GF-D8 (cell line): ENCODE measurements at regions not wholly inside any gene's neighbourhood (a gene's known extent, or its start where the extent isn't known, plus 50 kb on each side); places are given as distances from the start of the nearest gene placed in this dataset.

Experiments
- DNase-seq: peaks from one replicate; lab custom pipeline; 2025; lab: John Stamatoyannopoulos, UW

DNA sequence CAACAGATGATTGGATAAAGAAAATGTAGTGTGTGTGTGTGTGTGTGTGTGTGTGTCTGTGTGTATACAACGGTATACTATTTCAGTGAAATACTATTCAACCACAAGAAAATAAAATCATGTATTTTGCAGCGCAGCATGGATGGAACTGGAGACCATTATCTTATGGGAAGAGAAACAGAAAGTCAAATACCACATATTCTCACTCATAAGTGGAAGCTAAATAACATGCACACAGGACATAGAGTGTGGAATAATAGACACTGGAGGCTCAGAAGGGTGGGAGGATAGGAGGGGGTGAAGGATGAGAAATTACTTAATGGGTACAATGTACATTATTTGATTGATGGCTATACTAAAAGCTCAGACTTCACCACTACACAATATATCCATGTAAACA, 609.1 kb upstream of the SLC39A10 start:
- DNase-seq: no peak

DNA sequence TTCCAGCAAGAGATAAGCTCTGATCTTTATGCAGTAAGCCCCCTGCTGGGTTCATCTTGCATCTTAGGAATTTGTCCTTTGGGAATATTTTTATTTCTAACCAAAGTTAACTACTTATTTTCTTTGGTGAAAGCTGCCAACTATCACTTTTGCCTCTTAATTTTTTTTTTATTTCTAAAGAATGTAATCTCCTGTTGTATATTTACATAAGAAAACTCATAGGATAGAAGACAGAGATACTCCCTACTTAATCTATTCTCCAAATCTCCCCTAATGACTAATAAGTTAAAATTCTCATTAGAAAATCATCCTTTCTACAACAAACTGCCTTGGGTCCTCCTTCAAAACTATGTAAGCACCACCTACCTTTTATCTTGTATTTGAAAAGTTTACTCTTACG, 612.2 kb upstream of the SLC39A10 start:
- no peak for DNase-seq

DNA sequence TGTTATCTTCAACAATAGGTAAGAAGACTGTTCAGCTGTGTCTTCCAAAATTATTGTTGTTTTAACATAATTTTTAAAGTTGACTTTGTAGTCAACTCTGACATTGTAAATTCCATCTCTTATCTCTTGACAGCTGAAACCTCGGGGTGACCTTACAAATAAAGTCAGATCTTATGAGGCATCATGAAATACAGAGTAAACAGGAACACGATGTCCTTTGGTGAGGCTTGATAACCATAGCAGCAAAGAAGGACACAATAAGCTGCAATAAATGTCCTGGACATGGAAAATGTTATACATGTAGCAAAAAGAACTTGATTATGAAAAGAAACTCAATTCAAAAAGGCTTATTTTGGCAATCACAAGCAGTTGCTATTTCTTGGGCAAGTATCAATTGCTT, 618.9 kb upstream of the SLC39A10 start:
- DNase-seq: no peak

DNA sequence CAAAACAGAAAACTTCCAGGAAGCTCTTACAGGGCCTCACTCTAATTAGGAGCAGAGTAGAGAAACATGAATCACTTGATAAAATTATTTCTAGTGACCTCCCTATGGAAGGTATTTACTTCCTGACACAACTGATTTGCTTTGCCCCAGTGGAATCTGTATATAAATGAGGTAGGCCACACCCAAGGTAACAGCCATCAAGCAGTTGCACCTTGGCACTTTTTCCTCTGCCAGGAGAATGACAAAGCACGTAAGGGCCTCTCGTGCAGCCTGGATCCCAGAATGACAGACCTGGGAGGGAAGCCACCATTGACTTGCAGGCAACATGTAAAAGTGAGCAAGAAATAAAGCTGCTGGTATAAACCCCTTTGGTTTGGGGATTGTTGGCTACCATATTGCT, 620.0 kb upstream of the SLC39A10 start:
- DNase-seq: no peak

DNA sequence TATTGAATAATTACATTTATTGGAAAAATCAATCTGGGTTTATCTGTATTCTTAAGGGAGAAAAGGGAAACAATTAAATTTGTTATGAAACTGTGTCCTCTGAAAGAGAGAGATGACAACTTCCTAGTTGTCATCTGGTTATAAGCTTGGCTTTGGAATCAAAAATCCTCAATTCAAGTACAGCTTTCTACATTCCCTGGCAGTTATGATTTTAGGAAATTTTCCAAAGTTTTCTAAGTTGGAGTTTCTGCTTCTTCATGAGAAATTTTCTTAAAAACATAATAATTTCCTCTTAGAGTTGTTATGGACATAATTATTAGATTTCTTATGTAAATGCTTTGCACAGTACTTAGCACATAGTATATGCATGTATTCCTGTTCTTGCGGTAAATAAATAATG, 625.6 kb upstream of the SLC39A10 start:
- no peak for DNase-seq

DNA sequence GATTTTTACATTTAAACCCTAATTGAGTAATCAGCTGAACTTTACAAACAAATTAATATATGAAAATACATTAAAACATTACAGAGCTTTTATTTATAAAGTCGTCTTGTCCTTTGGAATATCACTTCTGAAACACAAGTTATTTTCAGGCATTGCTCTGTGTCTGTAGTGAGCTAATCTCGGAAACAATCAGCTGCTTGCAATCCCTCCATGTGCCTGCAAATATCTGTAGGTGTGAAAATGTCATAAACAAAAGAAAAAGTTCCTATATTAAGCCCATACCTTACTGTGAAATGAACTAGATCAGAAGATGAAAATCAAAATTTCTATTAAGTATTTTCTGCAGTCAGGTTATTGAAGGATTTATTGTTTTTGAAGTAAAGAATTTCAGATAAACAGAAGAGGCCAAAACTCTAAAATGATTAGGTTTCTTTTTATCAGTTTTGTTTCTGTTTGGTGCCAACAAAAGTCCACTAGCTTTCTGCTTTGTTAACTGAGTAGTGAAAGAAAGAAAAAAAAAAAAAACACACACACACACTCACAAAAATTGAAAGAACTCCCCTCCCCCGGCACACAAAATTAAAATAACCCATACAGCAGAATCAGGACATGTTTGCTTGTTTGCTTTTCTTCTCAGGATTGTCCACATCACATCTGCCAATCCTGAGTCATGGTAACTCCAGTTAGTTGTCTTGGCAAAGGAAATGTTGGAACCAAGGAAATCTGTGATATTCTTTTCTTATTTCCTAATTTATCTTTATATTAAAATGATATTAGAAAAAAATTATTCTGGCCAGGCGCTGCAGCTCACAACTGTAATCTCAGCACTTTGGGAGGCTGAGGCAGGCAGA, 627.0 kb upstream of the SLC39A10 start:
- no peak for DNase-seq

DNA sequence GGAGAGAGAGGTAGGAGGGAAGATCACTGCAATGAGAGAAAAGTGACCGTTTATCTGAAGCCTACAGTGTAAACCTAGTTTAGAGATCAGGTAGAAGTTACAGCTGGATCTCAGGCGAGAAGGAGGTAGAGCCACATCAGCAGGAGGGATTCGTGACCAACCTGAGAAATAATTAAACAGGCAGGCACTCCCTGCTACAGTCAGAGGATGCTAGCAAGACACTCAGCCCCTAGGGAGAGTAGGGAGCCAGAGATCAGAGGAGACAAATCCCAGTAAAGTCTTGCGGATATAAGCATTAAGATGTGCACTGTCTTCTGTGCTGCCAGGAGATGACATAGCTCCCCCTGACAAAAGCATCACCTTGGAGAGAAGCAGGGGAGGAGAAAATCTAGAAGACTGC, 629.1 kb upstream of the SLC39A10 start:
- DNase-seq: no peak

DNA sequence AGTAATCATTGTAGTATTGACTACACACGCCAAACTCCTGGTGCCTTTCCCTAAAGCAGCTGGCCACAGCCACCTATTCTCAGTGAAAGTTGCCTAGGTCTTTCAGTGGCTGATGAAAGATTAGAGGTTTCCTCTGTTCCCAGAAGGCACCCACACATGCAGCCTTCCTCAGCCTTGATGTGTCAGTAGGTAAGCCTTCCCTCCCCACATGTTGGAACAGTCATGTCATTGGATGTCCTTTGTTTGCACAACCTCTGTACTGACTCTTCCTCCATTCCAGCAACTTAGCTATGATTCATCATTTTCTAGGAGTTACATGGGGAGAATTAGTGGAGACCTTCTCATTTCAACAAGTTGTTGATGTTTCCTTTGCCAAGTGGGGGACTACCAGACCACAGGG, 630.8 kb upstream of the SLC39A10 start:
- no peak for DNase-seq

DNA sequence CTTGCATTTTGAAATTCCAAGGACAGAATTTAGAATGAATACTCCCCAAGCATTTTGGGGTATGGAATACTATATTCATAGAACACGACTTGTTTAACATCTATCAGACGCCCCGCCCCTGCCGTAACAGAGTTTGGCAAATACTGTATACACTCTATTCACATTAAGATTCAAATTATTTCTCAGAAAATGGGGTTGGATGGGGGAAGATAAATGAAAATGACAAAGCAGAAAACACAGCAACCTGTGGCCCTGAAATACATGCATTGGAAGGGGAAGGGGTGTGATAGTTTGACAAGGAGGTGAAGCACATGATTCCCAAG, 634.6 kb upstream of the SLC39A10 start:
- no peak for DNase-seq

DNA sequence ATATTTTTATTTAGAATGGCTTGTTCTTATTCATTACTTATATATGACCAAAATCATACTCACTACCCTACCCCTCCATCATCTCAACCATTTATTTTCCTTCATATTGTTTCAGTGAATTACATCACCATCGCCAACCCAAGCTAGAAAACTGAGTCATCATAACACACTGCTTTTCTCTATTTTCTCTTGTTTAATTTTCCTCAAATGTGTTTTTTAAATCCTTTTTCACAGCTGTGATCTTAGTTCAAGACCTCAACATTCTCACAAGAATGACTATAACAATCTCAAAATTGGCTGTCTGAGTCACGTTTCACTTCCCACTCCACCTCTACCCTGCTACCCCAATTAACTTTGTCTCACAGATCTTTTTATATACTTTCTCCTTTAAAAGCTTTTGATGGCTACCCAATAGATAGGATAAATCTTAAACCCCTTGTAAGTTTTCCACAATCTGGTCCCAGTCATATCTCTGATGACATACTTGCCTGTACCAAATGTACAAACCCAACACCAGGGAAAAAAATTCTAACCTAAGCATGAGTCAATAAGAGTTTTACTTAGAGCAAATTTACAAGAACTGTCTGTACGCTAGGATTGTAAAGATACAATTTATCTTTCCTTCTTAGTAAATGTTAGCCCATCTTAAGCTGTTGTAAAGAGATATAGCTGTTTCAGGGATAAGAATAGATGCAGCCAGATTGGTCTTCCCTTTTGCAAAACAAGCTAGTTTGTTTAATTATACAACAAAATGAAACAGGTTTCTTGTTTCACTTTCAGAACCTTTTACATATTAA, 635.1 kb upstream of the SLC39A10 start:
- no peak for DNase-seq

DNA sequence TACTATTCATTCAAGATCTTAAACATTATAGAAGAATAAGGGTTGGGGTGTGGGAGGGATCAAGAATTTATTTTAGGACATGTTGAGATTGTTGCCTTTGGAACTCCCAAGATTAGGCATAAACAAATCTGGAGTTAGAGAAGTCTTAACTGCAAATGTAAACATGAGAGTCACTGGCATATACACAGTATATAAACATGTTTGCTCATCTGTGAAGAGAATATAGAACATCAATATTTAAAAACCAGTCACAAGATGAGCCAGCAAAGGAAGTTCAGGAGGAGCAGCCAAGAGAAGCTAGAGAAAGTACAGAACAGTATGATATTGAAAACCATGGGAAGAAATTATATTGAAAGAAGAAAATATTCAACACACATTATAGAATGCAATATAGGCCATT, 638.6 kb upstream of the SLC39A10 start:
- DNase-seq: no peak

DNA sequence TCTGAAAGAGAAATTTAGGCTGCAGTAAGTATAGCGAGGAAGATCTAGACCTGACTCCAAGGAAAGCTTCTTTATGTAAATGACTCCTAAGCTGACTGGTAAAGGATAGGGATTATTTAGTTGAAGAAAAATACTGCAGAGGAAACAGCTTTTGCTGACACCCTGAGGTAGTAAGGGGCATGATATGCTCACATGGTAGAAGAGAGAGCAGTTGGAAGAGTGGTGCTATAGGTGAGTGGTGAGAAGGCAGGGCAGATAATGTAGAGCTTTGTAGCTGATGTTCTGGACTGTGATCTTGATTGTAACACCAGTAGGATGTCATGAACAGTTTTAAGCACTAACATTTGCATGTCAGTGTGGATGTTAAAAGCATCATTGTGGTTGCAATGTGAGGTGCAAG, 639.1 kb upstream of the SLC39A10 start:
- DNase-seq: no peak

DNA sequence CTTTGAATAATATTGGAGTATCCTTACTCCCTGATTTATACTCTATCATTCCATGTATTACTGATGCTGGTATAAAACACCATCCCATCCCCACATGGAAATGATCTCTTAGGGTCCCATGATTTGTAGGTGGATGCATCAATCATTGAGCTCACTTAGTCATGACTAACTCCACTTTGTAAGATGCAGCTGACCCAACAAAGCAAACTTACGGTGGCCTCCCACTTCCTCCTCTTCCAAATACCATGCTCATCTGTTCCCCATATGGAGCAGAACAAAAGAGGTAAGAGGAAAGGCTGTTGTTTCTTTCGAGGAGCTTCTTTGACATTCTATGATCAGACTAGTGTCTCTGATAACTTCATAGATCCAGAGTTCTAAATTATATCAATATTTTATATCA, 640.2 kb upstream of the SLC39A10 start:
- no peak for DNase-seq

DNA sequence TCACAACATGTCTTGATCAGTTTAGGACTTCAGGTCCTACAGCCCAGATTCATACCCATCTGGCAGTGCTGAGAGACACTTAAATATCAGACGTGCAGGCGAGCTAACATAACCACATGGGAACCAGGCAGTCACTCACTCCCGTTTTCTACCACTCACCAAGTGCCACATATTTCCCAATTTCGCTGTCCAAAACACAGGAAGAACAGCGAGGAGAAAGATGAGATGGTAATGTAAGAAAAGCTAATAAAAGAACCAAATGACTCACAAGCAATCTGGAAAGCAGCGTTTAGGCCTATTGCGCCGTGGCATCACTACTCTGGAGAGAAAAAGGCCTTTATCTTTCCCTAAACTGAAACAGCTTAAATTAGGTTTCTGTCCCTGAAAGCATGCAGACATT, 647.8 kb upstream of the SLC39A10 start:
- DNase-seq: no peak

DNA sequence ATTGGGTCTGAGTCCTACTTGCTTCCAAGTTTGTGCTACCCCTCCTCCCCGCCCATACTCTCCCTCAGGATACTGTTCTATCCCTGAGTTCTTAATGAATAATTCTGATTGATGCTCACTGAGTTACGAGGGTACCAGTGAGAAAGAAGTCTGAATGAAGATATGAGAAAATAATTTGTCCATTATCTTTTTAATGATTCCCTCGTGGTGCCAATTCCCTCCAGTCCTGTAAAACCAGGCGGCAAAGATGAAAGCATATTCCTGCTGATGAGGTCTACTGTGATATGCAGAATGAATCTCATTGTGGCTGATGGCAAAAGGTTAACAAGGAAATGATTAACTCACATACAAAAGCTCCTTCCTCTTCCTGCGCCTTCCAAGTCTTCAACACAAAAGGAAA, 650.2 kb upstream of the SLC39A10 start:
- no peak for DNase-seq

DNA sequence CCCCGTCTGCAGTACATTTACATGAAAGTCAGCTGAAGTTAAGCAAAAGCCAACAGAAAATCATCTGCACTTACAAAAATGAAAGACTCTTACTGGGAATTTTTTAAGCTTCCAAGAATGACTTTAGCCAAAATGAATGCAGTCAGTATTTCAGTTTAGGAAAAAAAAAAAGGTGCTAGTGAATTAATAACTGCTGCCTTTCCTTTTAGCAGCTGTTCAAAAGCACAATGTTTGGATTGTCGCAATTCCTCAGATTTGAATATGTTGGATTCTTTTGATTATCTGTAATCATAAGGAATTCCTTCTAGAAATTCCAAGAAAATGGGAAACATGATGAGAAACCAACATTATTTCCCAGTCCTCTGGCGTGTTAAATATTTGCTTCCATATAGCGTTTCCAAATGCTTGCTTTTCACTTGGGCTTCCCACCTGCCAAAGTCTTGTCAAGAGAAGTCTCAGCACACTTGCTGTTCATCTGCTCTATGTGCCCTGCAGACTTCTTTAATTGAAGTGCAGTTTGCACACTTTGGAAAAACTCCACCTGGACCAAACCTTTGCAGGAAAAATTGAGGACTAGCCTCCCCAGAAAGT, 653.0 kb upstream of the SLC39A10 start:
- DNase-seq: no peak

DNA sequence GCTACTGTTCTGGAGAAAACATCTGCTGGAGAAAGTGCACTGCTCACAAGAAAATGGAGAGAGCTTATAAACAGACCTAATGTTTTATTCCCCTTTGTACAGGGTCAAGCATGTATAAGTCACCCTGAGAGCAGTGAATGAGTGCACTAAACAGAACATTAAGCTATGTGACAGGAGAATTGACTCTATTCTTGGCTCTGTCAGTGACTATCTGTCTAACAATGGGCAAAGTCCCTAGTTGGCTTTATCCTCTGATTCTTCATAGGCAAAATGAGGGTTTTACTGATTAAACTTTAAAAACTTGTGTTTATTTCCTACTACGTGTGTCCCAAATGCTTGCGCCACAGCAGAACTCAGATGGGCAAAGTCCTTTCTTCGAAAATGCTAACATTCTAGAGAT, 655.1 kb upstream of the SLC39A10 start:
- DNase-seq: no peak

DNA sequence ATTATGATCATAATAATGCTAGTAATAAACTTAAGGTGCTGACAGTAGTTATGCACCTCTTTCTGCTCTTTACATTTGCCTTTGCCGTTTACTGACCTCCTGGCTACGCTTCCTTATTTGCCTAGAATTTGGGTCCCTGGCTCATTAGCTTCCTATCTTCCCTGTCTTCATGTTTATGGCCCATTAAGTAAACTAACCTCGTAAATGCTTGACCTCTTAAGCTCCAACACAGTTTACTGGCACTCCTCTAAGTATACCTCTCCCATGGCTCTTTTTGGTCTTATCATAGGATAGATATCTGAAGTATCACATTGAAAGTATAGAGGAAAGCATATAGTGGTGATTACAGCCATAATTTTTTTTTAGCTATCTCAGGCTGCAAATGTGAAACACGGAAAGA, 657.3 kb upstream of the SLC39A10 start:
- DNase-seq: no peak

DNA sequence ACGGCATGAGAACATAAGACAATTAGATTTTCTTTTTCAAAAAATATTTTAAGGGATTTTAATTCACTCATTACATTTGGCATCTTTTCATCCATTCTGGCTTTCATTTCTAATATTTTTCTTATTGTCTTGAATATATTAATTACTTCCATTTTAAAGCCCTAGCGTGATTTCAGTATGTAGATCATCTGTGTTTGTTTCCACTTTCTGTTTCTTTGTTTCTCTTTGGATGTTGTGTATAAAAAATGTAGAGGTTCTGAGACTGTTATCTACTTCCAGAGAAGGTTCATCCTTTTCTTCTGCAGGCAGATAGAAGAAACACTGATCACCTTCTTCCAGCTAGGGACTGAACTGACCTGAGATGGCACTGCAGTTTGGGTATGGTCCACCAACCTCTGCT, 664.4 kb upstream of the SLC39A10 start:
- no peak for DNase-seq

DNA sequence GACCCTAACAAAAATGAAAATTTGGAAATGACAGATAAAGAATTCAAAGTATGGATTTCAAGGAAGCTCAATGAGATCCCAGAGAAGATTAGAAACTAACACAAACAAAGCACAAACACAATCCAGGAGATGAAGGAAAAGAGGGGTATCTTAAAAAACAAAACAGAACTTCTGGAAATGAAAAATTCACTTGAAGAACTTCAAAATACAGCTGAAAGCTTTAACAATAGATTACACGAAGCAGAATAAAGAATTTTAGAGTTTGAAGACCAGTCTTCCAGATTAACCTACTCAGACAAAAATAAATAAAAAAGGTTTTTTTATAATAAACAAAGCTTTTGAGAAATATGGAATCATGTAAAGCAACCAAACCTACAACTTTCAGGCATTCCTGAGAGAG, 671.8 kb upstream of the SLC39A10 start:
- DNase-seq: no peak

DNA sequence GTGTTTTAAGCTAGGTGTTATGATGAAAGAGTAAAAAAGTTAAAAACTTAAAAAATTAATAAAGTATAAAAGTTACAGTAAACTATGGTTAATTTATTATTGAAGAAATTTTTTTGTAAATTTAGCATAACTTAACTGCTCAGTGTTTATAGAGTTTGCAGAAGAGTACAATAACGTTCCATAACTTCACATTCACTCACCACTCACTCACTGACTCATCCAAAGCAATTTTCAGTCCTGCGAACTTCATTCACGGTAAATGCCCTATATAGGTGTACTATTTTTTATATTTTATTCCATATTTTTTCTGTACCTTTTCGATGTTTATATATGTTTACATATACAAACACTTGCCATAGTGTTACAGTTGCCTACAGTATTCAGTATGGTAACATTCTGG, 694.8 kb upstream of the SLC39A10 start:
- no peak for DNase-seq

DNA sequence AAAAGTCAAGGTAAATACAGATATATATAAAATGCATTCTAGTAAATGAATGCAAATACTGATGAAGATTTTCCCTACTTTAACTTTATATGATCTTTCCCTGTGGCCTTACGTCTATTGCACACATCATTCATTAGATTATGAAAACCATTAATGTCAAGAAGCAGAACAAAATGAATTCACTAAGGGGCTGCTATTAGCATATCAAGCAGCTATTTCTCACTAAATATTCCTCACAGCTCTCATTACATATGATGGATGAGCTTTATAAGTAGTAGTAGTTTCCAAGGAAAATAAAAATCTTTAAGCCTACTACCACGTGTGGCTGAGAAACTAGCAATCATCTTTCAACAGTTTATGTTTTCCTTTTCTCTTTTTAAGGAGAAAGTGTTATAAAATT, 702.8 kb upstream of the SLC39A10 start:
- DNase-seq: no peak

DNA sequence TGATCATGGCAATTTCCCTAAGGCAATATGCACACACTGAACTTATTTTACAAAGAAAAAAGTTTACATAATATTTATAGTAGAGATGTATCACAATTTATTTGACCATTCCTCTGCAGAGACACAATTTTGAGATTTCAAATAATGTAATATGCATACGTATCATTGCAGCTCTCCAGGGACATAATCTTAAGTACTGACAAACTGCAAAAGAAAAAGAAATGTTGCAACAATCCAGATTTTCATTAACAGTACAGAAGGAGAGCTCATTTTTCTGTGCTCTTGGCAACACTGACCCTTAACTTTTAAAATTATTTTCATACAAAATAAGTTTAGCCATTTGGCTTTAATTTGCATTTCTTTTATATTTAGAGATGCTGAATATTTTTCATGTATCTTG, 710.2 kb upstream of the SLC39A10 start:
- no peak for DNase-seq
